Kasumi-1 (cell line): ENCODE measurements at regions not wholly inside any gene's neighbourhood (a gene's known extent, or its start where the extent isn't known, plus 50 kb on each side); places are given as distances from the start of the nearest gene placed in this dataset.
"Not testable (repeated sequence)": the region's sequence is repeated elsewhere in the genome, so short reads cannot be mapped to it uniquely, and the experiment has no call there.

Experiments
- DNase-seq, 2 experiments: peaks; one replicate each; lab custom pipeline; 2025; lab: John Stamatoyannopoulos, UW

GRCh38 chr1:214715126-214715525, 112.1 kb downstream of the CENPF start:
- DNase-seq: no peak

- DNase-seq: no peak
These were observed 114.4 kb downstream of the CENPF start for GRCh38 chr1:214717351-214717750.

- DNase-seq: no peak
These were observed 115.7 kb downstream of the CENPF start for GRCh38 chr1:214718724-214719123.

GRCh38 chr1:214719207-214719606, 116.2 kb downstream of the CENPF start:
- no peak for DNase-seq

- DNase-seq: no peak
These were observed 117.6 kb downstream of the CENPF start for GRCh38 chr1:214720561-214720960.

GRCh38 chr1:214727274-214727673, 124.3 kb downstream of the CENPF start:
- DNase-seq: no peak

GRCh38 chr1:214739621-214740238, 136.7 kb downstream of the CENPF start:
- DNase-seq: no peak

GRCh38 chr1:214740471-214740870, 137.5 kb downstream of the CENPF start:
- DNase-seq: no peak

GRCh38 chr1:214747050-214747635, 144.1 kb downstream of the CENPF start:
- no peak for DNase-seq

GRCh38 chr1:214753236-214753852, 150.3 kb downstream of the CENPF start:
- DNase-seq: no peak

- no peak for DNase-seq
These were observed 158.0 kb downstream of the CENPF start for GRCh38 chr1:214761030-214761429.

- DNase-seq: no peak
These were observed 159.9 kb downstream of the CENPF start for GRCh38 chr1:214762902-214763301.

- no peak for DNase-seq
These were observed 161.5 kb downstream of the CENPF start for GRCh38 chr1:214764502-214764901.

GRCh38 chr1:214767221-214767620, 164.2 kb downstream of the CENPF start:
- no peak for DNase-seq

- DNase-seq: not testable (repeated sequence)
These were observed 166.7 kb downstream of the CENPF start for GRCh38 chr1:214769666-214770065.

GRCh38 chr1:214777364-214777763, 174.4 kb downstream of the CENPF start:
- no peak for DNase-seq

- DNase-seq: no peak
These were observed 189.0 kb downstream of the CENPF start for GRCh38 chr1:214791961-214792360.

- DNase-seq: no peak
These were observed 189.7 kb downstream of the CENPF start for GRCh38 chr1:214792527-214793186.

- no peak for DNase-seq
These were observed 190.7 kb downstream of the CENPF start for GRCh38 chr1:214793708-214794107.

GRCh38 chr1:214801191-214801590, 198.2 kb downstream of the CENPF start:
- DNase-seq: no peak

GRCh38 chr1:214808845-214809460, 206.0 kb downstream of the CENPF start:
- peak; percentile 8 to 32 for DNase-seq

GRCh38 chr1:214816603-214817002, 213.6 kb downstream of the CENPF start:
- DNase-seq: peak in 1 of 2 experiments; percentile 10
